ENCODE measurements at regions not wholly inside any gene's neighbourhood (a gene's known extent, or its start where the extent isn't known, plus 50 kb on each side); places are given as distances from the start of the nearest gene placed in this dataset.

- TF ChIP-seq CTCF (IDR thresholded peaks at IDR 0.05) (no peak), POLR2AphosphoS5 (IDR thresholded peaks at IDR 0.05) (no peak), POLR2A (IDR thresholded peaks at IDR 0.05) (no peak)
Observed at GRCh38 chr12:96094201-96094600, 58.8 kb upstream of the LTA4H start.
